Upper lobe of right lung (tissue), 1 donor: ENCODE measurements at regions not wholly inside any gene's neighbourhood (a gene's known extent, or its start where the extent isn't known, plus 50 kb on each side); places are given as distances from the start of the nearest gene placed in this dataset.

Source experiments
- ATAC-seq: fragments of 200-7000 bp; cut with Tn5 transposase; one replicate; pipeline ENCODE4 v1.9.1; 2020; ENCODE audit warnings: mild to moderate bottlenecking, moderate library complexity
- DNase-seq: peaks from one replicate; pipeline ENCODE4 v3.0.0-alpha.2; 2020
- H3K27ac ChIP-seq: fragments of 200-600 bp; one replicate; pipeline ENCODE4 v1.8.0; 2022
- H3K27me3 ChIP-seq: fragments of 200-600 bp; one replicate; pipeline ENCODE4 v1.8.0; 2022; ENCODE audit warnings: mild to moderate bottlenecking
- H3K36me3 ChIP-seq: fragments of 200-600 bp; one replicate; pipeline ENCODE4 v1.8.0; 2022
- H3K4me1 ChIP-seq: fragments of 200-600 bp; one replicate; pipeline ENCODE4 v1.8.0; 2022
- H3K4me3 ChIP-seq: fragments of 200-600 bp; one replicate; pipeline ENCODE4 v1.8.0; 2022; ENCODE audit warnings: mild to moderate bottlenecking
- H3K9me3 ChIP-seq: fragments of 200-600 bp; one replicate; pipeline ENCODE4 v1.8.0; 2022
- CTCF ChIP-seq: fragments of 200-600 bp; IDR thresholded peaks from one replicate; pipeline ENCODE4 v1.8.0; 2022; ENCODE audit warnings: antibody characterized with exemption
- intact Hi-C: fragments of 100-400 bp; cut with DNase I; formaldehyde crosslinking; loops from one replicate; pipeline ENCODE4 v1.11.0; 2022
- donor health status: DM: no; HTN: yes; CAD: no; lungs with severe emphysema.

GRCh38 chr12:9367828-9368227, 159.6 kb upstream of the PZP start:
- DNase-seq (no peak), ATAC-seq (no peak)
- Histone ChIP-seq H3K27me3 (no peaks in the 10 kb centered on the region), H3K9me3 (no peaks in the 10 kb centered on the region), H3K36me3 (no peaks in the 10 kb centered on the region), H3K27ac (no peak overlapping the region), H3K4me1 (no peaks in the 10 kb centered on the region), H3K4me3 (no peak overlapping the region)
- TF ChIP-seq CTCF: no peak
- intact Hi-C loops: no loop called here

GRCh38 chr12:9367201-9367600, 159.0 kb upstream of the PZP start:
- intact Hi-C loops: no loop called here
- DNase-seq (no peak), ATAC-seq (peak; percentile 74)
- no peak for TF ChIP-seq CTCF
- Histone ChIP-seq H3K4me3 (no peak overlapping the region), H3K36me3 (no peaks in the 10 kb centered on the region), H3K4me1 (no peaks in the 10 kb centered on the region), H3K27me3 (no peaks in the 10 kb centered on the region), H3K27ac (no peak overlapping the region), H3K9me3 (no peaks in the 10 kb centered on the region)

- H3K4me1 ChIP-seq: no peaks in the 10 kb centered on the region
- no peaks in the 10 kb centered on the region for H3K27me3 ChIP-seq
- H3K9me3 ChIP-seq: no peaks in the 10 kb centered on the region
- no peak overlapping the region for H3K4me3 ChIP-seq
- intact Hi-C loops: no loop called here
- no peak for TF ChIP-seq CTCF
- ATAC-seq (no peak), DNase-seq (no peak)
- no peak overlapping the region for H3K27ac ChIP-seq
- no peaks in the 10 kb centered on the region for H3K36me3 ChIP-seq
Observed at GRCh38 chr12:9365296-9365695, 157.1 kb upstream of the PZP start.

- DNase-seq (no peak), ATAC-seq (no peak)
- Histone ChIP-seq H3K4me3 (no peak overlapping the region), H3K4me1 (no peaks in the 10 kb centered on the region), H3K9me3 (no peaks in the 10 kb centered on the region), H3K36me3 (no peaks in the 10 kb centered on the region), H3K27me3 (no peaks in the 10 kb centered on the region), H3K27ac (no peak overlapping the region)
- no peak for TF ChIP-seq CTCF
- intact Hi-C loops: no loop called here
Observed at GRCh38 chr12:9364224-9365176, 156.3 kb upstream of the PZP start.

DNA sequence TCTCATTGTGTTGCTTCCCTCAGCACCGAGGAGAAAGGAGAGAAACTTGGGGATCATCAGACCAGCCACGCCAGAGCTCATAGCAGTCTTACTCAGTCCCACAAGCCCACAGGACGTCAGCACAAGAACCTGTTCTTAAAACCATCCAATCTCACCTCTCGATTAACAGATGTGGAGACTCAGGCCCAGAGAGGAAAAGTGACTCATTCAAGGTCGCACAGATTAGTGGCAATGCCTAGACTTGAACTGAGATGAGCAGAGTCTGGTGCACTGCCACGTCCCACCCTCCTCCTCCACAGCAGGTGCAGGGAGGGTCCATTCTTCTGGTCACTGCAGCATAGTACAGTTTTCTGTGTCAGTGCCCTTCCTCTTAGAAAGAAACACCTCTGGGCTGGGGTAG, 154.9 kb upstream of the PZP start:
- no peak for ATAC-seq
- Histone ChIP-seq H3K9me3 (no peaks in the 10 kb centered on the region), H3K27me3 (no peaks in the 10 kb centered on the region), H3K4me1 (no peaks in the 10 kb centered on the region), H3K4me3 (no peak overlapping the region), H3K36me3 (no peaks in the 10 kb centered on the region), H3K27ac (no peak overlapping the region)
- TF ChIP-seq CTCF: no peak
- DNase-seq: no peak
- intact Hi-C loops: no loop called here
